ENCODE measurements at regions not wholly inside any gene's neighbourhood (a gene's known extent, or its start where the extent isn't known, plus 50 kb on each side); places are given as distances from the start of the nearest gene placed in this dataset.
"Not testable (repeated sequence)": the region's sequence is repeated elsewhere in the genome, so short reads cannot be mapped to it uniquely, and the experiment has no call there.

DNA sequence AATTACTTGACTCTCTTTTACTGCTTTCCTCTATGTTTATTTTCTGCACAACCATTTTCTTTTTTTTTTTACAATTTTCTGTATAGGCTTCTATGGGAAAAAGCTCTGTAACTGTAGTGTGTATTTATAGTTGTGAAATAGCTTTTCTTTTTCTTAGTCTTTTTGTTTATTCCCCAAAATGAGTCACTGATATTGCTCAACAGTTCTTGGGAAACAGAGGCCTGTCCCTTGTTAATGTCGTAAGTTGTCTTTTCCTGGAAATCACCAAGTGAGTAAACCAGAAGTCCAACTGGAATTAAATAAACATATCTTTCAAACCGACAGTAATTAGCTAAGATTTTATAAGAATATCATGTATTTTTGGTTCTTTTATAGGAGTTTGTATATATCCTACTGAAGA lies 325.1 kb upstream of the PRR16 start:
- Histone ChIP-seq H3K4me3 (no peak overlapping the region), H3K27me3 (no peaks in the 10 kb centered on the region), H3K36me3 (no peaks in the 10 kb centered on the region), H3K27ac (peak overlapping the region in 2 of 3 donors; percentile 6 to 41), H3K4me1 (peaks cover 0 to 5% (median 0%) of the 10 kb centered on the region in 4 donors), H3K9me3 (no peaks in the 10 kb centered on the region)
- WGBS (ENCODE audit: insufficient coverage, low coverage, low lambda C conversion rate, missing lambda C conversion rate): 0% methylated on average over 2 of the region's 2 CpGs
- DNase-seq (no peak), ATAC-seq (peak; percentile 70 to 94 (median 89))
- TF ChIP-seq, protein P1, sequence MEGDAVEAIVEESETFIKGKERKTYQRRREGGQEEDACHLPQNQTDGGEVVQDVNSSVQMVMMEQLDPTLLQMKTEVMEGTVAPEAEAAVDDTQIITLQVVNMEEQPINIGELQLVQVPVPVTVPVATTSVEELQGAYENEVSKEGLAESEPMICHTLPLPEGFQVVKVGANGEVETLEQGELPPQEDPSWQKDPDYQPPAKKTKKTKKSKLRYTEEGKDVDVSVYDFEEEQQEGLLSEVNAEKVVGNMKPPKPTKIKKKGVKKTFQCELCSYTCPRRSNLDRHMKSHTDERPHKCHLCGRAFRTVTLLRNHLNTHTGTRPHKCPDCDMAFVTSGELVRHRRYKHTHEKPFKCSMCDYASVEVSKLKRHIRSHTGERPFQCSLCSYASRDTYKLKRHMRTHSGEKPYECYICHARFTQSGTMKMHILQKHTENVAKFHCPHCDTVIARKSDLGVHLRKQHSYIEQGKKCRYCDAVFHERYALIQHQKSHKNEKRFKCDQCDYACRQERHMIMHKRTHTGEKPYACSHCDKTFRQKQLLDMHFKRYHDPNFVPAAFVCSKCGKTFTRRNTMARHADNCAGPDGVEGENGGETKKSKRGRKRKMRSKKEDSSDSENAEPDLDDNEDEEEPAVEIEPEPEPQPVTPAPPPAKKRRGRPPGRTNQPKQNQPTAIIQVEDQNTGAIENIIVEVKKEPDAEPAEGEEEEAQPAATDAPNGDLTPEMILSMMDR (IDR thresholded peaks at IDR 0.05): no peak
- TF ChIP-seq POLR2A (IDR thresholded peaks at IDR 0.05): no peak
- intact Hi-C loops (cut with DNase I): no loop called here

DNA sequence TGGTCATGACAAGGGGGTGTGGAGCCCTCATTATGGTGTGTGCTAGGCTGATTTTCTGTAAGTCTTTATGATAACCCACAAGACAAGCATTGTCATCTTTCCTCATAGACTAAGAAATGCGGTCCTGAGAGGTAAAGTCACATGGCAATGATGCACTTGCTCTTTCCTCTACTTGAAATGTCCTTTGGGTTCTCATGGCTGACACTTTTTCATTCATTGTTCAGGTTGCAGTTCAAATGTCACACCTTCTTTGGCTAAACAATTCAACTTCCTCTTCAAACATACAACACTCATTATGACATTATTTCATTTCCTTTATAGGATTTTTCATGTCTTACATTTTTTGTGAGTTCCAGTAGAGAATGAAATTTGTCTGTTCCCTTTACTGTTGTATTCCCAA lies 323.6 kb upstream of the PRR16 start:
- Histone ChIP-seq H3K4me1 (peaks cover 0 to 5% (median 0%) of the 10 kb centered on the region in 4 donors), H3K27me3 (no peaks in the 10 kb centered on the region), H3K9me3 (no peaks in the 10 kb centered on the region), H3K27ac (no peak overlapping the region), H3K36me3 (no peaks in the 10 kb centered on the region), H3K4me3 (no peak overlapping the region)
- TF ChIP-seq POLR2A (IDR thresholded peaks at IDR 0.05): no peak
- TF ChIP-seq, protein P1 (IDR thresholded peaks at IDR 0.05): no peak
- whole genome bisulfite sequencing (ENCODE audit: insufficient coverage, low coverage, low lambda C conversion rate, missing lambda C conversion rate): 57% methylated on average over 1 of the region's 1 CpG
- ATAC-seq (no peak), DNase-seq (no peak)
- intact Hi-C loops (cut with DNase I): no loop called here

DNA sequence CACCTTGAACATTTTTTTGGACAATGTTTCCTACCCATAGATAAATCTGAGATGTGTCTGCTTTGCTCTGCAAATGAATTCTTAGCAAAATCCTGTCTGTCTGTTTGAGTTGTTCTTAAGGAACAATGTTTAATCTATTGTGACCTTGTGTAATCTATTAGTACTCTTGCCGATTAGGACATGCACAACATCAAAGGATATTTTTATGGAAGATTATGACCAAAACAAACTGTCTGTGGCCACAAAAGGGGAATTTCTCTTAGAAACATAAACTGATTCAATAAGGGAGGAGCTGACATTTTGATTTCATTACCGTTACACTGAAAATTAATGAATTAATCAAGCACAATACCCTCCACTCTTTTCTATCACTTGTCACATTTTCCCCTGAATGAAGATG lies 323.0 kb upstream of the PRR16 start:
- Histone ChIP-seq H3K4me1 (peaks cover 0 to 5% (median 0%) of the 10 kb centered on the region in 4 donors), H3K4me3 (no peak overlapping the region), H3K27ac (no peak overlapping the region), H3K27me3 (no peaks in the 10 kb centered on the region), H3K9me3 (no peaks in the 10 kb centered on the region), H3K36me3 (no peaks in the 10 kb centered on the region)
- intact Hi-C loops (cut with DNase I): no loop called here
- no peak for ATAC-seq
- WGBS (ENCODE audit: insufficient coverage, low coverage, low lambda C conversion rate, missing lambda C conversion rate): 57% methylated on average over 2 of the region's 2 CpGs
- TF ChIP-seq, protein P1 (IDR thresholded peaks at IDR 0.05): no peak
- TF ChIP-seq POLR2A (IDR thresholded peaks at IDR 0.05): no peak
- no peak for DNase-seq

DNA sequence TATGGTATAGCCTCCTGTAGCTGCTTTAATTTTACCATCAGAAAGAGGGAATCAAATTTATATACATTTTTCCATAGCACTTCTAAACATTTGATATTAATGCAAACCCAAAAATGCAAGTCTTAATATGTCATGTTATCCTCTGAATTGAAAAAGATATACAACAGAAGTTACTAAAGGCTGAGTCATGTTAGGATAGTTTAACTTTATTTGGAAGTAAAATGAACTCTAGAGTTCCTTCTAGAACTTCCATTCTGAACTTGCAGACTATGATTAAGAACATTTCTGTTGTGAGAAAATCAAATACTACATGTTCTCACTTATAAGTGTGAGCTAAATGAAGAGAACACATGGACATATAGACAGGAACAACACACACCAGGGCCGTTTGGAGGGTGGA lies 317.3 kb upstream of the PRR16 start:
- Histone ChIP-seq H3K36me3 (no peaks in the 10 kb centered on the region), H3K4me3 (no peak overlapping the region), H3K9me3 (no peaks in the 10 kb centered on the region), H3K4me1 (no peaks in the 10 kb centered on the region), H3K27ac (no peak overlapping the region), H3K27me3 (no peaks in the 10 kb centered on the region)
- ATAC-seq (no peak), DNase-seq (no peak)
- intact Hi-C loops (cut with DNase I): no loop called here
- no peak for TF ChIP-seq POLR2A (IDR thresholded peaks at IDR 0.05)
- TF ChIP-seq, protein P1 (IDR thresholded peaks at IDR 0.05): no peak
- 30% methylated on average over 1 of the region's 1 CpG for WGBS (ENCODE audit: insufficient coverage, low coverage, low lambda C conversion rate, missing lambda C conversion rate)

DNA sequence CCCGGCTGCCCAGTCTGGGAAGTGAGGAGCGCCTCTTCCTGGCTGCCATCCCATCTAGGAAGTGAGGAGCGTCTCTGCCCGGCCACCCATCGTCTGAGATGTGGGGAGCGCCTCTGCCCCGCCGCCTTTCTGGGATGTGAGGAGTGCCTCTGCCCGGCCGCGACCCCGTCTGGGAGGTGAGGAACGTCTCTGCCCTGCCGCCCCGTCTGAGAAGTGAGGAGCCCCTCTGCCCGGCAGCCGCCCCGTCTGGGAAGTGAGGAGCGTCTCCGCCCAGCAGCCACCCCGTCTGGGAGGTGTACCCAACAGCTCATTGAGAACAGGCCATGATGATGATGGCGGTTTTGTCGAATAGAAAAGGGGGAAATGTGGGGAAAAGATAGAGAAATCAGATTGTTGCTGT lies 316.2 kb upstream of the PRR16 start:
- DNase-seq; H3K4me3 ChIP-seq; H3K4me1 ChIP-seq; H3K27me3 ChIP-seq; intact Hi-C loops (cut with DNase I); H3K36me3 ChIP-seq; H3K9me3 ChIP-seq; H3K27ac ChIP-seq; ATAC-seq: not testable (repeated sequence)
- WGBS (ENCODE audit: insufficient coverage, low coverage, low lambda C conversion rate, missing lambda C conversion rate): 64% methylated on average over 3 of the region's 23 CpGs

Data from right lobe of liver (tissue), 6 donors.